ENCODE measurements at regions not wholly inside any gene's neighbourhood (a gene's known extent, or its start where the extent isn't known, plus 50 kb on each side); places are given as distances from the start of the nearest gene placed in this dataset.

- TF ChIP-seq POLR2AphosphoS5 (IDR thresholded peaks at IDR 0.05; ENCODE audit: borderline replicate concordance, low read depth, low read length) (no peak), EZH2 (IDR thresholded peaks at IDR 0.05) (no peak), FOXP2 (optimal IDR thresholded peaks at IDR 0.05; ENCODE audit: control extremely low read depth, extremely low read length, insufficient read depth) (no peak)
These were observed 211.9 kb upstream of the VRK2 start for GRCh38 chr2:57834666-57835065.
